ENCODE measurements at regions not wholly inside any gene's neighbourhood (a gene's known extent, or its start where the extent isn't known, plus 50 kb on each side); places are given as distances from the start of the nearest gene placed in this dataset.

GRCh38 chrY:15773579-15773978 is 1249.2 kb downstream of the NLGN4Y start:
- no peak for DNase-seq
- Mint-ChIP-seq H3K36me3 (ENCODE audit: low read depth) (no peaks in the 10 kb centered on the region), H3K27ac (no peak overlapping the region), H3K9me3 (no peaks in the 10 kb centered on the region), H3K4me1 (ENCODE audit: low read depth) (no peaks in the 10 kb centered on the region), H3K4me3 (no peak overlapping the region), H3K27me3 (ENCODE audit: low read depth) (no peaks in the 10 kb centered on the region)
- CTCF ChIA-PET, result no interaction called here
- intact Hi-C loops (cut with micrococcal nuclease), result no loop called here

DNA sequence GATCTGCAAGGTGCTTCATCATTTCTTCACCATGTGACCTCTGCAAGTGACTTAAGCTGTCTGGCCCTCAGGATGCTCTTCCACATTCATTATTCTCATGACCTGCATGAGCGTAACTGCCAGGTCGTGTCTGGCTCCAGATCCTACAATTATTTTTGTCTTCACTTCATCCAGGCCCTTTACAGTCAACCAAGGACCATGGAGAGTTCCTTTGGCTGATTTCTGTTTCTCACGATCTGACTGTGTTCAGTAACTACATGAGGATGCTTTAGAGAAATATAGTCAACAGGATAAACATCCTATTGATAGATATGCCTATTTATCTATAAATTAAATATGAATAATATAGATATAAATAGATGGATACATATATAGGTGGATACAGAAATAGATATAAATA is 1251.6 kb downstream of the NLGN4Y start:
- Mint-ChIP-seq H3K27me3 (ENCODE audit: low read depth) (no peaks in the 10 kb centered on the region), H3K4me3 (no peak overlapping the region), H3K9me3 (no peaks in the 10 kb centered on the region), H3K27ac (no peak overlapping the region), H3K36me3 (ENCODE audit: low read depth) (no peaks in the 10 kb centered on the region), H3K4me1 (ENCODE audit: low read depth) (no peaks in the 10 kb centered on the region)
- intact Hi-C loops (cut with micrococcal nuclease), result no loop called here
- CTCF ChIA-PET, result no interaction called here
- no peak for DNase-seq

DNA sequence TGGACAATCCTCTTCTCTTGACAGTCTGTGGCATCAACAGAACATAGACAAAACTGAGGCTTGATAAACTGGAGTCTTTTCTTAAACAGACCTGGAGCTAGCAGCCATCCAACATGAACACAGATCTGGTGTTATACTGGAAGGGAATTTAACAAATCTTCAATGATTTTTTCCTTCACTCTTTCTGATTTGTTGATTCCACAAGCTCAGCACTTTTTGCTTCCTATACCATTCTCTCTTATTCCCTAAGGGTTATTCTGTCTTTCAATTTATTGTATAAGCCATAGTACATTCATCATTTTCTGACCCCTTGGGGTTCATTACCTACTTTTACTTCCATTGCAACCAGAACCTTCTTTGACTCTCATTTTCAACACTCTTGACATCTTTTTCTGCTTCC is 1255.6 kb downstream of the NLGN4Y start:
- Mint-ChIP-seq H3K4me3 (no peak overlapping the region), H3K4me1 (ENCODE audit: low read depth) (no peaks in the 10 kb centered on the region), H3K27ac (no peak overlapping the region), H3K9me3 (no peaks in the 10 kb centered on the region), H3K36me3 (ENCODE audit: low read depth) (no peaks in the 10 kb centered on the region), H3K27me3 (ENCODE audit: low read depth) (no peaks in the 10 kb centered on the region)
- intact Hi-C loops (cut with micrococcal nuclease), result no loop called here
- CTCF ChIA-PET, result no interaction called here
- DNase-seq, result no peak

DNA sequence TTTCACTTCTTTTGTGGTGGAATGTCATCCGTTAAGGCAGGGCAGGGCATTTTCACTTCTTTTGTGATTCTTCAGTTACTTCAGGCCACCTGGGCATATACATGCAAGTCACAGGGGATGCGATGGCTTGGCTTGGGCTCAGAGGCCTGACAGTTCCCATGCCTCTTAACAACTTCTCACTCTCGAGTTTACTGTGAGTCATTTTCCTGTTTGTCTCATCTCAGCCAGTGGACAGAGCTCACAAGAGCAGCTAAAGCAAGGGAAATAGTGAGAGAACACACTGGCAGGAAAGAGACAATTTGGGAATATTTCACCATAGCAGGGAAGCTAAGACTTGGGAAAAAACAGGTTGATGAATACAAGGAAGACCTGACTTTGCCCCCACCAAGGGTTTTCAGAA is 1275.7 kb downstream of the NLGN4Y start:
- no peak for DNase-seq
- intact Hi-C loops (cut with micrococcal nuclease), result no loop called here
- Mint-ChIP-seq H3K36me3 (ENCODE audit: low read depth) (no peaks in the 10 kb centered on the region), H3K27me3 (ENCODE audit: low read depth) (no peaks in the 10 kb centered on the region), H3K9me3 (no peaks in the 10 kb centered on the region), H3K4me3 (no peak overlapping the region), H3K27ac (no peak overlapping the region), H3K4me1 (ENCODE audit: low read depth) (no peaks in the 10 kb centered on the region)
- CTCF ChIA-PET, result no interaction called here

DNA sequence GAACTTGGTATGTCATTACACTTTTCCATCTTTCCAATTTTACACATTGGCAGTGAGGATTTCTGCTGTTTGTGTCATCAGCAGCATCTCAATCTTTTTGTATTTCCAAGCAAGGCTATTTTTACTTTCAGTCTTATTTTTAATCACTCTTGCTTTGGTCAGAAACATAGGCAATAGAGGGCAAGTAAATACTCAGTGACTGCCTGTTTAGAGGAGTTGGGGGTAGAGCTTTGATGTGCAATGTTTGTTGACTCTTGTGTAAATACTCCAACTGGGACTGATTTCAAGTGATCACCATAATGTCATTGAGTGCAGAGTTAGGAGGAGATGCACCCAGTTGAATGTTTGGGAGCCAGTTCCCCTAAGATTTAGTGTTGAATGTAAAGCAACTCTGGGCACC is 1281.7 kb downstream of the NLGN4Y start:
- intact Hi-C loops (cut with micrococcal nuclease), result no loop called here
- H3K4me3 Mint-ChIP-seq, result no peak overlapping the region
- H3K27me3 Mint-ChIP-seq (ENCODE audit: low read depth), result no peaks in the 10 kb centered on the region
- H3K9me3 Mint-ChIP-seq, result peaks cover 1% of the 10 kb centered on the region
- H3K4me1 Mint-ChIP-seq (ENCODE audit: low read depth), result no peaks in the 10 kb centered on the region
- H3K27ac Mint-ChIP-seq, result no peak overlapping the region
- CTCF ChIA-PET, result no interaction called here
- no peak for DNase-seq
- no peaks in the 10 kb centered on the region for H3K36me3 Mint-ChIP-seq (ENCODE audit: low read depth)

GRCh38 chrY:15814241-15814640 is 1289.9 kb downstream of the NLGN4Y start:
- Mint-ChIP-seq H3K27me3 (ENCODE audit: low read depth) (no peaks in the 10 kb centered on the region), H3K36me3 (ENCODE audit: low read depth) (no peaks in the 10 kb centered on the region), H3K4me3 (no peak overlapping the region), H3K4me1 (ENCODE audit: low read depth) (no peaks in the 10 kb centered on the region), H3K9me3 (peaks cover 8% of the 10 kb centered on the region), H3K27ac (no peak overlapping the region)
- DNase-seq, result no peak
- intact Hi-C loops (cut with micrococcal nuclease), result no loop called here
- CTCF ChIA-PET, result no interaction called here
